Fibroblast of the aortic adventitia (primary cell): ENCODE measurements at regions not wholly inside any gene's neighbourhood (a gene's known extent, or its start where the extent isn't known, plus 50 kb on each side); places are given as distances from the start of the nearest gene placed in this dataset.

Experiments used
- DNase-seq: peaks from one replicate; pipeline ENCODE4 v3.0.0-alpha.2; 2010; ENCODE audit warnings: low read depth
- H3K4me3 ChIP-seq: 2 replicates; pipeline ENCODE4 v1.5.1; 2011; ENCODE audit warnings: low read depth, mild to moderate bottlenecking, control low read depth, low read length, moderate library complexity
- TF ChIP-seq, protein P1 (sequence below): IDR thresholded peaks from 2 replicates; pipeline ENCODE4 v1.5.1; 2011; ENCODE audit warnings: mild to moderate bottlenecking, low read length, control low read depth, inconsistent platforms; ENCODE audit not compliant: insufficient read depth

DNA sequence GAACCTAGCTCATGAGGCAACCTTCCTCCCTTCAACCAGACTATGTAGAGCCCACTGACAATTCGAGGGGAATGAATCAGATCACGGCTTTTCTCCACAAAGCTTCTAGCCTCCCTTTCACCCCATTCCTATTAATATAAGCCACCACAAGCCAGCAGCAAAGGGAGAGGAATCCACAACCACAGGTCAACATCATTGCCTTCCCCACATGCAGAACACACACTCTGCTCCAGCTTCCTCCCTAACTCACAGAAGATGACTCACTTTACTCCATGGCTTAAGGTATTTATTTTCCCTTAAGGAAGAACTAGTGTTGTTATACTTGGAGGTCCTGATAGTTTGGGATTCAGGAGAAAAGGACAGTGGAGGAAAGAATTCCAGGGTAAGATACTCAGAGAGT, 272.2 kb downstream of the C1D start:
- TF ChIP-seq, protein P1, sequence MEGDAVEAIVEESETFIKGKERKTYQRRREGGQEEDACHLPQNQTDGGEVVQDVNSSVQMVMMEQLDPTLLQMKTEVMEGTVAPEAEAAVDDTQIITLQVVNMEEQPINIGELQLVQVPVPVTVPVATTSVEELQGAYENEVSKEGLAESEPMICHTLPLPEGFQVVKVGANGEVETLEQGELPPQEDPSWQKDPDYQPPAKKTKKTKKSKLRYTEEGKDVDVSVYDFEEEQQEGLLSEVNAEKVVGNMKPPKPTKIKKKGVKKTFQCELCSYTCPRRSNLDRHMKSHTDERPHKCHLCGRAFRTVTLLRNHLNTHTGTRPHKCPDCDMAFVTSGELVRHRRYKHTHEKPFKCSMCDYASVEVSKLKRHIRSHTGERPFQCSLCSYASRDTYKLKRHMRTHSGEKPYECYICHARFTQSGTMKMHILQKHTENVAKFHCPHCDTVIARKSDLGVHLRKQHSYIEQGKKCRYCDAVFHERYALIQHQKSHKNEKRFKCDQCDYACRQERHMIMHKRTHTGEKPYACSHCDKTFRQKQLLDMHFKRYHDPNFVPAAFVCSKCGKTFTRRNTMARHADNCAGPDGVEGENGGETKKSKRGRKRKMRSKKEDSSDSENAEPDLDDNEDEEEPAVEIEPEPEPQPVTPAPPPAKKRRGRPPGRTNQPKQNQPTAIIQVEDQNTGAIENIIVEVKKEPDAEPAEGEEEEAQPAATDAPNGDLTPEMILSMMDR, result no peak
- H3K4me3 ChIP-seq, result no peak overlapping the region
- DNase-seq, result peak; percentile 42

GRCh38 chr2:67792191-67792590, 270.6 kb downstream of the C1D start:
- no peak overlapping the region for H3K4me3 ChIP-seq
- no peak for DNase-seq
- TF ChIP-seq, protein P1, result no peak

GRCh38 chr2:67792681-67793091, 270.1 kb downstream of the C1D start:
- H3K4me3 ChIP-seq, result no peak overlapping the region
- DNase-seq, result no peak
- TF ChIP-seq, protein P1, result no peak

DNA sequence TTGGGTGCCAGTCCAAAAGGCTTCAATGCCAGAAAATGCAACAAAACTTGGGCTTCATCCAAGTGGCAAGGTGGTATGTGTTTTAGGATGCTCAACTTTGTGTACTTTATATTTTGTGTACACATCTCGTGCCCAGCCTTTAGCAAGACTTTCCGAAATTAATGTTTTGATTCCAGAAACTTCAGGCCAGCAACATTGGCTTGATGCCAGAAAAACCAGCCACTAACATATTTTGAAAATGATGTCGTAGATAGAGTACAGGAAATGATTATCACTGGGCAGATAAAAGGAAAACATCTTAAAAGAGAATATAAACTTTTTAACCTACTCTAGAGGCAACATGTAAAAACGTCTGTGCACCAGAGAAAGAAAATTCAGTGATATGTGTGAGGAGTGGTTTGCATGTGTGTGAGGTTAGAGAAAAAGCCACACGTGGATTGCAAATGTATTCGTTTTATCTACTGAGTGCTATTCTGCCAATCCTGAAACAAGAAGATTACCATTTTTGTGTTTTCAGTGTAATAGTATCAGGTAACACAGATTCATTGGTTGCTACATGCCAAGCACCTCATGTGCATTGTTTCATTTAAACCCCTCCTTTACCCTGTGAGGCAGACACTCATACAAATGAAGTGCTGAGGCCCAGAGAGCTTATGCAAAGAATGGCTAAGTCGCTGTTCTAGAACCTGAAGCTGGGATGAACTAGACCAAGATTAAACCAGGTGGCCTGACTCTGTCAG, 264.8 kb downstream of the C1D start:
- TF ChIP-seq, protein P1, result no peak
- peak; percentile 80 for DNase-seq
- no peak overlapping the region for H3K4me3 ChIP-seq

GRCh38 chr2:67798541-67799160, 264.2 kb downstream of the C1D start:
- TF ChIP-seq, protein P1, result no peak
- no peak overlapping the region for H3K4me3 ChIP-seq
- peak; percentile 37 for DNase-seq

DNA sequence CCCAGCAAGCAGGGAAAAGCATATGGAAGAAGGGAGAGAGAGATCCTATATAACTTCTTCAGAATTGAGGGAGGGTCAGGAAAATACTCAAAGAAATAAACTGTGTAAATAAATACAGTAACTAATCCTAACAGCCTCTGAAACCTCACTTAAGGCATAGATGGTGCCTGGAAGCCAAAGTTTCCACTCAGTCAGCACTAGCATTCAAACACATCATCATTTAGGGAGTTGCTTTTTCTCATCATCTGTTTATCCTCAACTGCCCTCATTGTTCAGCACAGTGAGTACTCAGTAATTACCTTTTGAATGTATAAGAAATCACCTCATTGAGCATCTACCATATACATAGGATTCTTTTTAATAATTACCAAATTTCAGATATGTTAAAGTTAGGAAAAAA, 262.9 kb downstream of the C1D start:
- H3K4me3 ChIP-seq, result no peak overlapping the region
- TF ChIP-seq, protein P1, result no peak
- DNase-seq, result peak; percentile 26
